Smooth muscle cell (in vitro differentiated cells): ENCODE measurements at regions not wholly inside any gene's neighbourhood (a gene's known extent, or its start where the extent isn't known, plus 50 kb on each side); places are given as distances from the start of the nearest gene placed in this dataset.
A peak's percentile ranks its signal among the peaks of the same experiment; 100 is the strongest.

ENCODE experiments used
- DNase-seq: peaks from one replicate; lab custom pipeline; 2025; ENCODE audit not compliant: unreplicated experiment; lab: John Stamatoyannopoulos, UW
- H2AFZ ChIP-seq: fragments of 200-600 bp; sonication (generic); 2 replicates; pipeline ENCODE4 v1.6.0; 2016; ENCODE audit warnings: antibody characterized with exemption, low read depth, mild to moderate bottlenecking
- H3F3A ChIP-seq: fragments of 200-600 bp; sonication (generic); 2 replicates; pipeline ENCODE4 v1.6.0; 2017; ENCODE audit warnings: antibody characterized with exemption, low read depth
- H3K27ac ChIP-seq: fragments of 200-600 bp; sonication (generic); 2 replicates; pipeline ENCODE4 v1.5.1; 2016; ENCODE audit warnings: low read depth, mild to moderate bottlenecking
- H3K27me3 ChIP-seq: fragments of 200-600 bp; sonication (generic); 2 replicates; pipeline ENCODE4 v1.6.1; 2016; ENCODE audit warnings: low read depth, mild to moderate bottlenecking
- H3K36me3 ChIP-seq: fragments of 200-600 bp; sonication (generic); 2 replicates; pipeline ENCODE4 v1.5.1; 2016; ENCODE audit warnings: low read depth
- H3K4me1 ChIP-seq: fragments of 200-600 bp; sonication (generic); 2 replicates; pipeline ENCODE4 v1.5.1; 2016; ENCODE audit warnings: low read depth
- H3K4me2 ChIP-seq: fragments of 200-600 bp; sonication (generic); 2 replicates; pipeline ENCODE4 v1.6.0; 2016; ENCODE audit warnings: mild to moderate bottlenecking
- H3K4me3 ChIP-seq: fragments of 200-600 bp; sonication (generic); 2 replicates; pipeline ENCODE4 v1.5.1; 2016; ENCODE audit warnings: mild to moderate bottlenecking
- H3K79me2 ChIP-seq: fragments of 200-600 bp; sonication (generic); 2 replicates; pipeline ENCODE4 v1.6.0; 2016; ENCODE audit warnings: low read depth, mild to moderate bottlenecking
- H3K9ac ChIP-seq: fragments of 200-600 bp; sonication (generic); 2 replicates; pipeline ENCODE4 v1.6.0; 2016; ENCODE audit warnings: low read depth
- H3K9me3 ChIP-seq: fragments of 200-600 bp; sonication (generic); replicated peaks from 2 replicates; pipeline ENCODE4 v1.5.1; 2016; ENCODE audit warnings: low read depth
- H4K20me1 ChIP-seq: fragments of 200-600 bp; sonication (generic); 2 replicates; pipeline ENCODE4 v1.6.0; 2016; ENCODE audit warnings: low read depth
- WGBS: methylation state at CpG from one replicate; pipeline ENCODE4 v1.1.7; 2016; ENCODE audit warnings: low lambda C conversion rate; 5-methylcytosine and 5-hydroxymethylcytosine counted together
- TF ChIP-seq, protein P1 (sequence below): fragments of 200-600 bp; sonication (generic); IDR thresholded peaks from 2 replicates; pipeline ENCODE4 v1.5.1; 2017; ENCODE audit warnings: borderline replicate concordance, mild to moderate bottlenecking, antibody characterized with exemption; ENCODE audit not compliant: insufficient read depth, poor library complexity, severe bottlenecking

DNA sequence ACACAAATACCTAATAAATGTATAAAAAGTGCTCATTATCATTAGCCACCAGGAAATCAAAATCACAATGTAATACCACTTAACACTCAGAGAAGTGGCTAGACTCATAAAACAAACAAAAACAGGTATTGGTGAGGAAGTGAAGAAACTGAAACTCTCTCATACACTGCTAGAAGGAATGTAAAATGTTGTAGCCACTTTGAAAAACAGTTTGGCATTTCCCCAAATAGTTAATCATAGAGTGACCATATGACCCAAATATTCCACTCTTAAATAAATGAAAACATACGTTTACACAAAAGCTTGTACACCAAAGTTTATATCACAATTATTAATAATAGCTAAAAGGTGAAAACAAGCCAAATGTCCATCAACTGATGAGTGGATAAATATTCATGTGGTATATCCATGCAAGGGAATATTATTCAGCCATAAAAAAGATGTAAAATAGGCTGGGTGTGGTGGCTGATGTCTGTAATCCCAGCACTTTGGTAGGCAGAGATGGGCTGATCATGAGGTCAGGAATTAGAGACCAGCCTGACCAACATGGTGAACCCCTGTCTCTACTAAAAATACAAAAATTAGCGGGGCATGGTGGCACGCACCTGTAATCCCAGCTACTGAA lies 86.2 kb upstream of the COL5A2 start:
- no peak overlapping the region for H3K27ac ChIP-seq
- no peak overlapping the region for H3K4me2 ChIP-seq
- H3K9ac ChIP-seq: no peak overlapping the region
- DNase-seq: no peak
- H3K4me3 ChIP-seq: no peak overlapping the region
- no peaks in the 10 kb centered on the region for H3K79me2 ChIP-seq
- no peaks in the 10 kb centered on the region for H3K9me3 ChIP-seq
- peaks cover 8% of the 10 kb centered on the region for H3K4me1 ChIP-seq
- H3K36me3 ChIP-seq: no peaks in the 10 kb centered on the region
- TF ChIP-seq, protein P1, sequence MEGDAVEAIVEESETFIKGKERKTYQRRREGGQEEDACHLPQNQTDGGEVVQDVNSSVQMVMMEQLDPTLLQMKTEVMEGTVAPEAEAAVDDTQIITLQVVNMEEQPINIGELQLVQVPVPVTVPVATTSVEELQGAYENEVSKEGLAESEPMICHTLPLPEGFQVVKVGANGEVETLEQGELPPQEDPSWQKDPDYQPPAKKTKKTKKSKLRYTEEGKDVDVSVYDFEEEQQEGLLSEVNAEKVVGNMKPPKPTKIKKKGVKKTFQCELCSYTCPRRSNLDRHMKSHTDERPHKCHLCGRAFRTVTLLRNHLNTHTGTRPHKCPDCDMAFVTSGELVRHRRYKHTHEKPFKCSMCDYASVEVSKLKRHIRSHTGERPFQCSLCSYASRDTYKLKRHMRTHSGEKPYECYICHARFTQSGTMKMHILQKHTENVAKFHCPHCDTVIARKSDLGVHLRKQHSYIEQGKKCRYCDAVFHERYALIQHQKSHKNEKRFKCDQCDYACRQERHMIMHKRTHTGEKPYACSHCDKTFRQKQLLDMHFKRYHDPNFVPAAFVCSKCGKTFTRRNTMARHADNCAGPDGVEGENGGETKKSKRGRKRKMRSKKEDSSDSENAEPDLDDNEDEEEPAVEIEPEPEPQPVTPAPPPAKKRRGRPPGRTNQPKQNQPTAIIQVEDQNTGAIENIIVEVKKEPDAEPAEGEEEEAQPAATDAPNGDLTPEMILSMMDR: no peak
- no peak overlapping the region for H2AFZ ChIP-seq
- H3K27me3 ChIP-seq: no peaks in the 10 kb centered on the region
- no peaks in the 10 kb centered on the region for H4K20me1 ChIP-seq
- H3F3A ChIP-seq: peaks cover 3% of the 10 kb centered on the region
- WGBS: 98% methylated on average over 3 of the region's 3 CpGs

DNA sequence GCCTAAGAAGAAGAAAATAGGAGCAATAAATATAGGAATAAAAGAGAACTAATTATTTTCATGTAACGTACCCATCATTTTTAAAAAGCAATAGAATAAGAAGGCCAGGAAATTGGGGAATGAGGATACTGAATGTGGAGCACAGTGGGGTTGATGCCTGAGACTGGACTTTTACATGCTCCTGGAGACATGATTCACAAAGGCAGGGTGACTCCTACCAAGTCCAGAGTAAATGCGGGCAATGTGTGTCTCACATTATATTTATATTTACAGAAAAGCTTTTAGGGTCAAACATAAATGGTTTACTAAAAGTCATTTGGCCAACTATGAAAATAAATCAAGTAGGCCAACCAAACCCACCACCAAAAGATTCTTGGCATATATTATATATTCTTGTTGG lies 87.9 kb upstream of the COL5A2 start:
- no peaks in the 10 kb centered on the region for H3K36me3 ChIP-seq
- H2AFZ ChIP-seq: no peak overlapping the region
- TF ChIP-seq, protein P1: no peak
- no peaks in the 10 kb centered on the region for H3K9me3 ChIP-seq
- no peak overlapping the region for H3K4me3 ChIP-seq
- no peaks in the 10 kb centered on the region for H3K27me3 ChIP-seq
- no peak for DNase-seq
- H4K20me1 ChIP-seq: no peaks in the 10 kb centered on the region
- H3K79me2 ChIP-seq: no peaks in the 10 kb centered on the region
- peaks cover 3% of the 10 kb centered on the region for H3K4me1 ChIP-seq
- no peaks in the 10 kb centered on the region for H3F3A ChIP-seq
- 47% methylated on average over 2 of the region's 2 CpGs for WGBS
- peak overlapping the region; percentile 52 for H3K9ac ChIP-seq
- peak overlapping the region; percentile 50 for H3K4me2 ChIP-seq
- H3K27ac ChIP-seq: peak overlapping the region; percentile 93

DNA sequence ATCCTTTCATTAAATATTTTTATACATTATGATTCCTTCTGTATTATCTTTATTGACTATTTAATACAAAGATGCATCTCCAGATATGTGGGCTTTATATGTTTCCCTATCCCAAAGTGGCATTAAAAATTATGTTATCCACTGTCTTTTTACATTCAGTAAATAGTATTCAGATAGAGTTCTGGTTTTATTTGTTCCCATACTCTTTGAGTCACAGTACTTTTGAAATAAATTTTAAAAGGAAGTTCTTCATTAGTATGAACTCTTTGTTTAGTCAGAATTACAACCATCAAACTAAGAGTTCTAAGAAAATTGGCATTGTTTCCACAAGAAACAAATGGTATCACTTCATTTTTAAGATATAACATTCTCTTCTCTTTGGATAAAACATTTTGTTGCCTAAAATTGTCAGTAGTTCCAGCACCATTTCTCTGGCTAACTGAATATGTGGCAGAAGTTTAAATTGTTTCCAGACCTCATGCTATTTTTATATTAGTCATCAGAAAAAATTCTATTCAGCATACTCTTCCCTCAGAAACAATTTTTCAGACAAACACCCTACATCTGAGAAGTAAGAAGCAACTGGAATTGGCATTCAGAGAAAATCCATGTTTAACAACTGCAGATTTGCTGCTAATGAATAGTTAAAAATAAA lies 88.5 kb upstream of the COL5A2 start:
- no peaks in the 10 kb centered on the region for H3K9me3 ChIP-seq
- peak overlapping the region; percentile 50 for H3K4me2 ChIP-seq
- peak overlapping the region; percentile 85 for H2AFZ ChIP-seq
- H3K36me3 ChIP-seq: no peaks in the 10 kb centered on the region
- H3K9ac ChIP-seq: peak overlapping the region; percentile 52
- no peaks in the 10 kb centered on the region for H4K20me1 ChIP-seq
- no peak for DNase-seq
- peaks cover 3% of the 10 kb centered on the region for H3K4me1 ChIP-seq
- H3K27me3 ChIP-seq: no peaks in the 10 kb centered on the region
- no peak overlapping the region for H3K4me3 ChIP-seq
- no peaks in the 10 kb centered on the region for H3K79me2 ChIP-seq
- no peaks in the 10 kb centered on the region for H3F3A ChIP-seq
- H3K27ac ChIP-seq: peak overlapping the region; percentile 93
- TF ChIP-seq, protein P1: no peak

DNA sequence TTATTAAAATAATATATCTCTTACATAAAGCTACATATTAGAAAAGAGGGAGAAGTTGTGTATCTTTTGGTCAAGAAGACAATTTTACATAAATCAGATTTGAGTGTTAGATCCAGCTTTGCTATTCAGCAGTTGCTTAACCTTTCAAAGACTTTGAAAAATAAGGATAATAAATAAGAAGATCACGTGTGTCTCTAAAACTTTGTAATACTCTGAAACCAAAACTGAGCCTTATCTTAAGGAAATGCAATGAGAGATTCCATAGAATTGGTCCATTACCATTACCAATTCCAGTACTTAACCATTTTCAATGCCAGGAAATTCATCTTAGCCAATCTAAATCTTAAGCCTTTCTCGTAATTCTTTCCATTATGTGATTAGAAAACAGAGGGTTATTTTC lies 89.2 kb upstream of the COL5A2 start:
- Histone ChIP-seq H3K27me3 (no peaks in the 10 kb centered on the region), H4K20me1 (no peaks in the 10 kb centered on the region), H3K79me2 (no peaks in the 10 kb centered on the region), H3F3A (no peaks in the 10 kb centered on the region), H3K4me1 (peaks cover 3% of the 10 kb centered on the region), H3K4me2 (peak overlapping the region; percentile 50), H2AFZ (peak overlapping the region; percentile 66), H3K36me3 (no peaks in the 10 kb centered on the region), H3K4me3 (no peak overlapping the region), H3K9ac (peak overlapping the region; percentile 52), H3K9me3 (no peaks in the 10 kb centered on the region), H3K27ac (peak overlapping the region; percentile 93)
- 79% methylated on average over 2 of the region's 2 CpGs for WGBS
- TF ChIP-seq, protein P1: no peak
- DNase-seq: no peak
